K562 (cell line): ENCODE measurements at regions not wholly inside any gene's neighbourhood (a gene's known extent, or its start where the extent isn't known, plus 50 kb on each side); places are given as distances from the start of the nearest gene placed in this dataset.
A peak's percentile ranks its signal among the peaks of the same experiment; 100 is the strongest.

Source experiments
- CEBPZ ChIP-seq: fragments of 150-350 bp; IDR thresholded peaks from 2 replicates; pipeline ENCODE4 v1.6.1; 2014; ENCODE audit warnings: low read depth, mild to moderate bottlenecking, low read length, borderline replicate concordance
- CSDE1 ChIP-seq, 2 experiments: fragments of 450-650 bp; IDR thresholded peaks; 2 replicates each; pipeline ENCODE4 v1.6.1; 2016; ENCODE audit warnings: mild to moderate bottlenecking in 1 of 2
- GATA2 ChIP-seq: sonication (generic); formaldehyde crosslinking; IDR thresholded peaks from 2 replicates; pipeline ENCODE4 v1.4.0; 2020; ENCODE audit warnings: mild to moderate bottlenecking, missing genetic modification reagents
- HLTF ChIP-seq: fragments of 450-650 bp; IDR thresholded peaks from 2 replicates; pipeline ENCODE4 v1.6.1; 2016
- NCOA2 ChIP-seq, 2 experiments: fragments of 450-650 bp; IDR thresholded peaks; 2 replicates each; pipeline ENCODE4 v1.6.1; 2018; ENCODE audit warnings: mild to moderate bottlenecking in 2 of 2, moderate library complexity in 1 of 2; ENCODE audit not compliant: partially characterized antibody in 2 of 2
- NR2C1 ChIP-seq, 2 experiments: fragments of 450-650 bp; IDR thresholded peaks; 2 replicates each; pipeline ENCODE4 v1.6.1; 2017; ENCODE audit warnings: mild to moderate bottlenecking in 2 of 2, antibody characterized with exemption in 1 of 2, inconsistent platforms in 1 of 2, missing compliant biosample characterization in 1 of 2, missing genetic modification characterization in 1 of 2
- OTX1 ChIP-seq: fragments of 450-650 bp; formaldehyde crosslinking; IDR thresholded peaks from 2 replicates; pipeline ENCODE4 v1.4.0; 2022; ENCODE audit warnings: mild to moderate bottlenecking
- RAD21 ChIP-seq, 2 experiments: fragments of 250-450 bp in 1 of 2; fragments of 450-650 bp in 1 of 2; sonication (Bioruptor Pico) in 1 of 2; formaldehyde crosslinking in 1 of 2; IDR thresholded peaks in 1 of 2; conservative IDR thresholded peaks in 1 of 2; 2 replicates each; pipeline versions ENCODE4 v1.4.0 to v1.8.0; 2020 to 2022; ENCODE audit warnings: mild to moderate bottlenecking in 2 of 2, moderate library complexity in 1 of 2
- SMARCA5 ChIP-seq: fragments of 450-650 bp; IDR thresholded peaks from 2 replicates; pipeline ENCODE4 v1.6.1; 2016
- YBX1 ChIP-seq: fragments of 450-650 bp; IDR thresholded peaks from 2 replicates; pipeline ENCODE4 v1.7.1; 2016; ENCODE audit warnings: mild to moderate bottlenecking
- ZBTB33 ChIP-seq: sonication (generic); formaldehyde crosslinking; IDR thresholded peaks from 2 replicates; pipeline ENCODE4 v1.8.1; 2023; ENCODE audit warnings: mild to moderate bottlenecking, missing genetic modification reagents
- ZBTB34 ChIP-seq: fragments of 250-450 bp; sonication (Bioruptor Pico); IDR thresholded peaks from 2 replicates; pipeline ENCODE4 v1.8.0; 2021; ENCODE audit warnings: mild to moderate bottlenecking, moderate library complexity
- ZC3H4 ChIP-seq: sonication (generic); formaldehyde crosslinking; IDR thresholded peaks from 2 replicates; pipeline ENCODE4 v1.9.0; 2021; ENCODE audit warnings: missing genetic modification reagents, borderline replicate concordance
- ZNF224 ChIP-seq: sonication (generic); formaldehyde crosslinking; IDR thresholded peaks from 2 replicates; pipeline ENCODE4 v1.8.0; 2022; ENCODE audit warnings: mild to moderate bottlenecking, missing genetic modification reagents
- ZNF512 ChIP-seq: IDR thresholded peaks from 2 replicates; pipeline ENCODE4 v1.6.1; 2016; ENCODE audit warnings: missing genetic modification characterization, missing compliant biosample characterization
- ZNF740 ChIP-seq, 3 experiments: fragments of 200-800 bp in 1 of 3; sonication (Bioruptor generic) in 1 of 3; sonication (generic) in 1 of 3; formaldehyde crosslinking in 1 of 3; IDR thresholded peaks; 2 replicates each; pipeline versions ENCODE4 v1.6.1 to v1.8.0; 2016 to 2022; ENCODE audit warnings: mild to moderate bottlenecking in 2 of 3, missing compliant biosample characterization in 2 of 3, missing genetic modification characterization in 2 of 3, missing genetic modification reagents in 1 of 3
- TF ChIP-seq, protein P1 (sequence below): fragments of 450-650 bp; formaldehyde crosslinking; IDR thresholded peaks from 2 replicates; pipeline ENCODE4 v1.4.0; 2020; ENCODE audit warnings: mild to moderate bottlenecking, mixed read lengths

- TF ChIP-seq, protein P1, sequence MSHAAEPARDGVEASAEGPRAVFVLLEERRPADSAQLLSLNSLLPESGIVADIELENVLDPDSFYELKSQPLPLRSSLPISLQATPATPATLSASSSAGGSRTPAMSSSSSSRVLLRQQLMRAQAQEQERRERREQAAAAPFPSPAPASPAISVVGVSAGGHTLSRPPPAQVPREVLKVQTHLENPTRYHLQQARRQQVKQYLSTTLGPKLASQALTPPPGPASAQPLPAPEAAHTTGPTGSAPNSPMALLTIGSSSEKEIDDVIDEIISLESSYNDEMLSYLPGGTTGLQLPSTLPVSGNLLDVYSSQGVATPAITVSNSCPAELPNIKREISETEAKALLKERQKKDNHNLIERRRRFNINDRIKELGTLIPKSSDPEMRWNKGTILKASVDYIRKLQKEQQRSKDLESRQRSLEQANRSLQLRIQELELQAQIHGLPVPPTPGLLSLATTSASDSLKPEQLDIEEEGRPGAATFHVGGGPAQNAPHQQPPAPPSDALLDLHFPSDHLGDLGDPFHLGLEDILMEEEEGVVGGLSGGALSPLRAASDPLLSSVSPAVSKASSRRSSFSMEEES (CRISPR knock-in tag) = no peak
- no peak for TF ChIP-seq ZBTB33 (CRISPR knock-in tag)
- peak; percentile 94 for TF ChIP-seq ZNF512 (tag)
- TF ChIP-seq NR2C1 (IDR thresholded peaks at IDR 0.05) = no peak
- no peak for TF ChIP-seq NR2C1 (tag; IDR thresholded peaks at IDR 0.05)
- peak; percentile 66; the same call in 1 of the 2 replicates for TF ChIP-seq OTX1 (CRISPR knock-in tag)
- no peak for TF ChIP-seq ZNF224
- no peak for TF ChIP-seq CEBPZ
- no peak for TF ChIP-seq GATA2
- TF ChIP-seq YBX1 = no peak
- TF ChIP-seq ZC3H4 (CRISPR knock-in tag) = no peak
- TF ChIP-seq CSDE1 (IDR thresholded peaks at IDR 0.05) = no peak
- no peak for TF ChIP-seq RAD21 (CRISPR knock-in tag; conservative IDR thresholded peaks at IDR 0.05 in 1 of 2, IDR thresholded peaks at IDR 0.05 in 1 of 2)
- no peak for TF ChIP-seq ZBTB34 (CRISPR knock-in tag)
- no peak for TF ChIP-seq ZNF740 (CRISPR knock-in tag; IDR thresholded peaks at IDR 0.05)
- no peak for TF ChIP-seq ZNF740 (tag; IDR thresholded peaks at IDR 0.05)
- TF ChIP-seq SMARCA5 = no peak
- TF ChIP-seq HLTF = no peak
- peak in 1 of 2 experiments; percentile 41 for TF ChIP-seq NCOA2 (IDR thresholded peaks at IDR 0.05; ENCODE audit: partially characterized antibody in 2 of 2)
Observed at GRCh38 chr7:120079022-120079421, 194.0 kb upstream of the KCND2 start (continued).
